ENCODE measurements at regions not wholly inside any gene's neighbourhood (a gene's known extent, or its start where the extent isn't known, plus 50 kb on each side); places are given as distances from the start of the nearest gene placed in this dataset.

GRCh38 chr14:82362452-82362851, 828.8 kb upstream of the SEL1L start:
- Histone ChIP-seq H3K27ac (ENCODE audit: extremely low read depth, low read depth, low read length) (no peak overlapping the region), H3K4me1 (ENCODE audit: control insufficient read depth, insufficient read depth, low read length) (no peaks in the 10 kb centered on the region), H3K9me3 (ENCODE audit: control insufficient read depth, insufficient read depth, low read depth, low read length) (no peaks in the 10 kb centered on the region), H3K36me3 (ENCODE audit: control insufficient read depth in 2 of 2, insufficient read depth in 1 of 2, low read length in 2 of 2) (no peaks in the 10 kb centered on the region), H3K4me3 (ENCODE audit: low read depth, low read length) (no peak overlapping the region)
- ChIA-PET CTCF (no interaction called here), POLR2A (no interaction called here)
- TF ChIP-seq HOXA7 (CRISPR knock-in tag; IDR thresholded peaks at IDR 0.05; ENCODE audit: borderline replicate concordance): no peak
- TF ChIP-seq MEIS1 (CRISPR knock-in tag; IDR thresholded peaks at IDR 0.05; ENCODE audit: borderline replicate concordance): no peak
- TF ChIP-seq ZNF48 (tag by site-specific recombination; IDR thresholded peaks at IDR 0.05): no peak
- no peak for TF ChIP-seq ZNF211 (tag by site-specific recombination; IDR thresholded peaks at IDR 0.05; ENCODE audit: low read depth)
- TF ChIP-seq ZNF121 (tag by site-specific recombination; IDR thresholded peaks at IDR 0.05): no peak
- no peak for TF ChIP-seq ZNF521 (tag by site-specific recombination; IDR thresholded peaks at IDR 0.05)
- no peak for TF ChIP-seq PRDM4 (tag by site-specific recombination; IDR thresholded peaks at IDR 0.05)
- TF ChIP-seq ZBTB20 (tag by site-specific recombination; IDR thresholded peaks at IDR 0.05): no peak
- no peak for TF ChIP-seq ZNF416 (tag by site-specific recombination; IDR thresholded peaks at IDR 0.05)
- no peak for TF ChIP-seq ZNF707 (tag by site-specific recombination; IDR thresholded peaks at IDR 0.05)
- TF ChIP-seq ZNF514 (tag by site-specific recombination; IDR thresholded peaks at IDR 0.05): no peak
- TF ChIP-seq ZNF555 (tag by site-specific recombination; conservative IDR thresholded peaks at IDR 0.05): no peak
- no peak for TF ChIP-seq ZNF138 (tag by site-specific recombination; IDR thresholded peaks at IDR 0.05; ENCODE audit: borderline replicate concordance)

GRCh38 chr14:82365471-82365870, 831.8 kb upstream of the SEL1L start:
- Histone ChIP-seq H3K36me3 (ENCODE audit: control insufficient read depth in 2 of 2, insufficient read depth in 1 of 2, low read length in 2 of 2) (no peaks in the 10 kb centered on the region), H3K4me3 (ENCODE audit: low read depth, low read length) (no peak overlapping the region), H3K27ac (ENCODE audit: extremely low read depth, low read depth, low read length) (no peak overlapping the region), H3K9me3 (ENCODE audit: control insufficient read depth, insufficient read depth, low read depth, low read length) (no peaks in the 10 kb centered on the region), H3K4me1 (ENCODE audit: control insufficient read depth, insufficient read depth, low read length) (no peaks in the 10 kb centered on the region)
- CTCF ChIA-PET: interaction anchor here (0.7 kb wide), 1 partner anchor 460 kb away, joined by 4 read pairs; no protein-coding TSS in a partner anchor
- POLR2A ChIA-PET: no interaction called here
- TF ChIP-seq ZBTB48 (tag by site-specific recombination; IDR thresholded peaks at IDR 0.05) (no peak), ZSCAN16 (tag by site-specific recombination; IDR thresholded peaks at IDR 0.05) (no peak), PRDM10 (tag by site-specific recombination; IDR thresholded peaks at IDR 0.05) (no peak), ZNF394 (tag by site-specific recombination; IDR thresholded peaks at IDR 0.05; ENCODE audit: borderline replicate concordance) (no peak), ZNF211 (tag by site-specific recombination; IDR thresholded peaks at IDR 0.05; ENCODE audit: low read depth) (no peak), ZNF549 (tag by site-specific recombination; IDR thresholded peaks at IDR 0.05) (no peak), GFI1B (tag by site-specific recombination; IDR thresholded peaks at IDR 0.05) (no peak), ZBTB1 (tag by site-specific recombination; IDR thresholded peaks at IDR 0.05) (no peak), ZNF521 (tag by site-specific recombination; IDR thresholded peaks at IDR 0.05) (no peak), ZNF366 (tag by site-specific recombination; conservative IDR thresholded peaks at IDR 0.05) (no peak), ZNF768 (tag by site-specific recombination; IDR thresholded peaks at IDR 0.05) (no peak), OSR2 (tag by site-specific recombination; IDR thresholded peaks at IDR 0.05) (no peak), ATF2 (tag by site-specific recombination; IDR thresholded peaks at IDR 0.05; ENCODE audit: low read depth) (no peak), ZNF692 (tag by site-specific recombination; IDR thresholded peaks at IDR 0.05) (no peak), ZNF19 (tag by site-specific recombination; IDR thresholded peaks at IDR 0.05; ENCODE audit: low read depth) (no peak), ZNF311 (tag by site-specific recombination; IDR thresholded peaks at IDR 0.05; ENCODE audit: borderline replicate concordance) (no peak)
